Endothelial cell of umbilical vein (primary cell): ENCODE measurements at regions not wholly inside any gene's neighbourhood (a gene's known extent, or its start where the extent isn't known, plus 50 kb on each side); places are given as distances from the start of the nearest gene placed in this dataset.

ENCODE experiments used
- CTCF ChIP-seq, 2 donors: IDR thresholded peaks; 1 replicate in 1 of 2; 2 replicates in 1 of 2; pipeline ENCODE4 v1.5.1; 2011; ENCODE audit warnings: low read length in 2 of 2, mild to moderate bottlenecking in 2 of 2, moderate library complexity in 2 of 2, control low read depth in 1 of 2, inconsistent platforms in 1 of 2, low read depth in 1 of 2; ENCODE audit not compliant: insufficient read depth in 1 of 2; ENCODE audit errors: extremely low read depth in 1 of 2
- EZH2 ChIP-seq: IDR thresholded peaks from 2 replicates; pipeline ENCODE4 v1.6.1; 2012; ENCODE audit warnings: borderline replicate concordance, low read depth, mild to moderate bottlenecking, moderate library complexity, low read length, inconsistent platforms; ENCODE audit not compliant: severe bottlenecking
- FOS ChIP-seq: IDR thresholded peaks from 2 replicates; pipeline ENCODE4 v1.6.1; 2011; ENCODE audit warnings: mild to moderate bottlenecking, low read length, moderate library complexity, borderline replicate concordance; ENCODE audit not compliant: insufficient read depth
- GATA2 ChIP-seq: IDR thresholded peaks from 2 replicates; pipeline ENCODE4 v1.7.0; 2011; ENCODE audit warnings: low read depth, mild to moderate bottlenecking, moderate library complexity, mixed read lengths, low read length; ENCODE audit not compliant: insufficient read length, insufficient read depth
- JUN ChIP-seq: IDR thresholded peaks from 2 replicates; pipeline ENCODE4 v1.6.1; 2011; ENCODE audit warnings: borderline replicate concordance, low read depth; ENCODE audit not compliant: insufficient read length, insufficient read depth
- MYC ChIP-seq: IDR thresholded peaks from one replicate; pipeline ENCODE4 v1.6.1; 2011; ENCODE audit warnings: mild to moderate bottlenecking, low read depth, low read length
- POLR2A ChIP-seq: IDR thresholded peaks from 2 replicates; pipeline ENCODE4 v1.6.1; 2012; ENCODE audit warnings: low read depth, mild to moderate bottlenecking, control low read depth, low read length
- POLR2AphosphoS5 ChIP-seq: IDR thresholded peaks from 2 replicates; pipeline ENCODE4 v1.6.1; 2012; ENCODE audit warnings: low read depth, mild to moderate bottlenecking, control low read depth, low read length, moderate library complexity; ENCODE audit not compliant: insufficient read depth
- TF ChIP-seq, protein P1 (sequence below): IDR thresholded peaks from 2 replicates; pipeline ENCODE4 v1.6.1; 2011; ENCODE audit not compliant: insufficient read depth, insufficient read length

GRCh38 chr4:99722006-99722405, 64.4 kb upstream of the C4orf54 start:
- no peak for TF ChIP-seq CTCF (IDR thresholded peaks at IDR 0.05; ENCODE audit: extremely low read depth in 1 of 2, insufficient read depth in 1 of 2, low read depth in 1 of 2, low read length in 2 of 2)
- no peak for TF ChIP-seq POLR2AphosphoS5
- no peak for TF ChIP-seq POLR2A
- TF ChIP-seq EZH2: no peak
- TF ChIP-seq, protein P1, sequence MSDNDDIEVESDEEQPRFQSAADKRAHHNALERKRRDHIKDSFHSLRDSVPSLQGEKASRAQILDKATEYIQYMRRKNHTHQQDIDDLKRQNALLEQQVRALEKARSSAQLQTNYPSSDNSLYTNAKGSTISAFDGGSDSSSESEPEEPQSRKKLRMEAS: no peak
- TF ChIP-seq FOS: no peak
- no peak for TF ChIP-seq JUN
- no peak for TF ChIP-seq GATA2
- TF ChIP-seq MYC: no peak
